Stimulated activated CD4-positive, alpha-beta T cell treated with anti-CD3 and anti-CD28 coated beads, Interleukin-4, amount 100 ng/mL, for 24 hours (primary cell): ENCODE measurements at regions not wholly inside any gene's neighbourhood (a gene's known extent, or its start where the extent isn't known, plus 50 kb on each side); places are given as distances from the start of the nearest gene placed in this dataset.

Experiments
- DNase-seq: peaks from one replicate; pipeline ENCODE4 v3.0.0-alpha.2; 2020

DNA sequence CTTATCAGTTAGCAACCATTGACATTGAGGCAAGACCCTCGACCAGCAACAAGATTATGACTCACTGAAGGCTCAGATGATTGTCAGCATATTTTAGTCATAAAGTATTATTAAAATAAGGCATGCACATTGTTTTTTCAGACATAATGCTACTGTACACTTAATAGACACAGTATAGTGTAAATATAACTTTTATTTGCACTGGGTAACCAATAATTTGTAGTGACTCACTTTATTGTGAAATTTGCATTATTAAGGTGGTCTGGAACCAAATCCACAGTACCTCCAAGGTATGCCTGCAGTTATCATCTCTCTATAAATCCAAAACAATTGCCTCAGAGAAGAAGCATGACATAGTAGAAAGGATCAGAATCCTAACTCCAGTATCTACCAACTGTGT is 330.1 kb upstream of the SMIM31 start:
- no peak for DNase-seq

DNA sequence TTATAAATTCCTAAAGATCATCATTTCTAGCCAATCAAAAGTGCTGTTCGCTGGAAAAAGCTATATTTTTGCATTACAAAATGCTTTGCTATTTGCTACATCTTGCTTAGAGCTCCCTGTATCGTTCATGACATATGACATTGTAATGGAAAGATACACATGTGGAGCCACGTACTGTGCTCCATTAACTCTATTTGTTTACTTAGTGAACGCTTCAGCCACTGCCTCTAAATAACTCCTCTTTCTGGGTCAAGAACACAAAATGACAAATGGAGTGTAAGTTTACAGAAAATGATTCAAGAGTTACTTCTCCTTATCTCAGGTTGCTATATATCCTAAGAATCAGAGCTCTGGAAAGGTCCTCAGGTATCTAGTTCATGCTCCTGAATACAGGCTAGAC is 329.1 kb upstream of the SMIM31 start:
- DNase-seq: no peak

DNA sequence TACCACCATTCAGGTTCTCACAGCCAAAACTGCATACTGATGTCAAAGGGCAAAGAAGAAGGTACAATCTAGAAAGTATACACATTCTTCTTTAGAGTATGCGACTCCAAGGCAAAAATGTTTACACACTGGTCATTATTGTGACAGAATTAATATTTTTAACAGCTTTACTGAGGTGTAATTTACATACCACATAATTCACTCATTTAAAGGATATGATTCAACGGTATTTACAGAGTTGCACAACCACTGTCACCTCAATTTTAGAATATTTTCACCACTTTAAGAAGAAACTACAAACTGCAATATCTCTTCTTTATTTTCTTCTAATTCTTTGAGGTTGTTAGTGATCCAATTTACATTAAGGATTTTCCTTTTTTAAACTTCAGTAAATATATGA is 325.4 kb upstream of the SMIM31 start:
- no peak for DNase-seq

DNA sequence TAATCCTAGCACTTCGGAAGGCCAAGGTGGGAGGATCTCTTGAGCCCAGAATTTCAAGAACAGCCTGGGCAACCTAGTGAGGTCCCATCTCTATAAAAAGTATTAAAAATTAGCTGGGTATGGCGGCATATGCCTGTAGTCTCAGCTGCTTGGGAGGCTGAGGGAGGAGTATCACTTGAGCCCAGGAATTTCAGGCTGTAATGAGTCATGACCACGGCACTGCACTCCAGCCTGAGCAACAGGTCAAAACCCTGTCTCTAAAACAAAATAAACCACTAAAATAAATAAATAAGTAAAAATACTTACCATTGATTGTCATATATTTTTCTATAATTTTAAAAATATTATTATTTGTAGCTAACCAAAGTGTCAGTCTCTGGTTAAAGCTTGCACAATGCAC is 315.6 kb upstream of the SMIM31 start:
- no peak for DNase-seq

DNA sequence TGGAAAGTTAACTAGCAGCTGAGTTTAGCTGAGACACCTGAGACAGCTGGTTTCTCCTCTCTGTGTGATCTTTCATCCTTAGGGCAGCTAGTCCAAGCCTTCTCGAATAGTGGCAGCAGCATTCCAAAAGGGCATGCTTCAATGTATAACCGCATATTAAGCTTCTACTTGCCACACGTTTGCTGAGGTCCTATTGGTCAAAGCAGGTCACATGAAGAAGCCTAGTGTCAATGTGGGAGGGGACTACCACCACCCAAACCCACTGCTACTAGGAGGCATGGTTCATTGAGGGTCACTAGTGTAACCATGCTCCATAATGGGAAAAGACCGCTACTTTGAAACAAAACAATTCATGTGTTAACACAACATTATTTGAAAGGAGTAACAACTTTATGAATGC is 314.9 kb upstream of the SMIM31 start:
- no peak for DNase-seq

DNA sequence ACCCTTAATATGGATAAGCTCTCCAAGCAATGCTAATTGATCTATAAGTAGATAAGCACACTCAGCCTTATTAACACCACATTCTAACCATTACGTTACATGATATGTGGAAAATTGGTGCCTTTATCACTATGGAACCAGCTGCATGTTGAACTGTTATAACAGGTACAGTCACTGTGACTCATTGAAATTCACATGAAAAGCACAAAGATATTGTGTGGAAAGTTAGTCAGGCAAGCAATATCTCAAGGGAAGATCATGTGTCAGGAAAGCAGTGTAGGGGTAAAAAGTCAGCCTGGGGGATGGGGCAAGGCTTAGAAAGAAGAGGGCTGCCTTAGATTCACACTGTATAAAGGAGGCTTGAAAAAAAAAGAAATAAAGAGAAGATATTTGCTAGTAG is 313.7 kb upstream of the SMIM31 start:
- no peak for DNase-seq

DNA sequence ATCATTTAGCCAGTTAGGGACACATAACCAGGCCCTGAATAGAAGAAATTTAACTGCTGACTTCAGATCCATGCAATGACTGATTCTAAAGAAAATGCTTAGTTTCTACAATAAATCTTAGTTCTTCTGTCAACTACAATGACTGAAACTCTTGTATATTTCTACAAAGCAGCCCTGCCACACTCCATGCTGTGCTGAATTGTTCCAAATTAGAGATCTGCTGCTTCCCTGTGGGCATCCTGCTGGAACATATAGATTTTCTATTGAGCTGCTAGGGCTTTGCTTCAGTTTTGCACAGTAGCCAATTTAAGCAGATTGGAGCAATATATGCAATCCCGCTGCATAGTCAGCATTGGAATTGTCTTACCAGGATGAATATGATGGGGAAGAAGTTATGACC is 312.8 kb upstream of the SMIM31 start:
- DNase-seq: no peak

DNA sequence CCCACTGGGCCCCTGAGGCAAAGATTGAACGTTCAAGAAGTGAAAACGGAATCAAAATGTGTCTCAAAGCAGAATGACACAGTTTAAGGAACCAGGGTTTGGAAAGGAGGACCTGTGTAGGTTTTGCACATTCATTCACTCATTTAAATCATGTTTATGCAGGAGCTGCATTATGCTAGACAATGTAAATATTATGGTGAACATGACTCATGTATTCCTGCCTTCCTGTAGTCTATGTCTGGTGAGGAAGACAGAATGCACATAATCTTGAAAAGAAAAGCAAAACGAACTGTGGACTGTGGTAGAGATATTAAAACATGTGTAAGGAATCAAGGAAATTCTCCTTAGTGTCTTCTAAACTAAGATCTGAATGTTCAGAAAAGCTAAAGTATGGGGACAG is 311.8 kb upstream of the SMIM31 start:
- no peak for DNase-seq

DNA sequence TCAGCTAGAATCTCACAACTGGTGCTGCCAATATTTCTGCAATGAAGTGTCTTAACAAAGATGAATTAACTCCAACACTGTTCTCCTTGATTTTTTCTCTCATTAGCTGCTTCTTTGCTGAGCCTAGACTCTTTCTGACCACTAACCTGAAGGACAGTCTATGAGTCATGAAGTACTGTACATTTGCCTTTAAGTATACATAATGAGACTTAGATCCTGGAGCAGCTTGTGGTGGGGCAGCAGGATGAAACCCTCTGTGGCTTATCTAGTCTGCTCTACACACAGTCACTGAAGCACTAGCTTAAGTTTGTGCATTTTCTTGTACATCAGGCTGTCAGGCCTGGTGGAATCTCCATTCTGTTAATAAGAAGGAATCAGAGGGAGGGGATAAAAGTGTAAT is 307.4 kb upstream of the SMIM31 start:
- no peak for DNase-seq

DNA sequence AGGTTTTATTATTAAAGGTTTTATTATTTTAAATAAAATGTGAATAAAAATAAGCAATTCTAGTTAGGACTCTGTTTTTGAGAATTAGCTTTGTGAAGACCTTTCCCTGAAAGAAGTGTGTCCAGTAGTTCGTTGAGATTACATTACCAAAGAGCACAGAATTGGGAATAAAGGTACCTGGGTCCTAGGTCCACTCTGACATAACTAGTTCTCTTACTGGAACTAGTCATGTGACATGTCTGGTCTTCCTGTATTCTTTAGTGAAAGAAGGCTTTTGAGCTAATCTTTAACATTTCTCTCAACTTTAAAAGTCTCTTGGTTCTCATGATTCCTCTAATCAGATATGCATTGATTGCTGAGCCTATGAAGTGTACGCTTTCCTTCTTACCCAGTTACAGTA is 292.0 kb upstream of the SMIM31 start:
- no peak for DNase-seq

DNA sequence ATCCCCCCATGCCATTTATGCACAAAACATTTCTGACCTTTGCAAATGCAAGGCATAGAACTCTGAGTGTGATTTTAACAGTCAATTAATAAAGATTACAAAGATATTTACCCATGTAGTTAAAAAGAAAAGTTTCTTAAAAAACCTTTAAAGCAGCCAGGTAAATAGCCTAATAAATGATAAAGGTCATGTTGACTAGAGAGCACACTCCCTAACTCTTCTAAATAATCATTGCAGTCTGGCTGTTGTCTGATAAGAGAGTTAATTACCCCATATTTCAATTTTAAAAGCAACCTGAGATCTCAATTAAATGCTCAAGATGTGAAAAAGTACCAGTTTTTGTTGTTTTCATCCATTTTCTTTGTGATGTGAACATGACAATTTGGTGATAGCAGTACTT is 291.5 kb upstream of the SMIM31 start:
- DNase-seq: no peak

DNA sequence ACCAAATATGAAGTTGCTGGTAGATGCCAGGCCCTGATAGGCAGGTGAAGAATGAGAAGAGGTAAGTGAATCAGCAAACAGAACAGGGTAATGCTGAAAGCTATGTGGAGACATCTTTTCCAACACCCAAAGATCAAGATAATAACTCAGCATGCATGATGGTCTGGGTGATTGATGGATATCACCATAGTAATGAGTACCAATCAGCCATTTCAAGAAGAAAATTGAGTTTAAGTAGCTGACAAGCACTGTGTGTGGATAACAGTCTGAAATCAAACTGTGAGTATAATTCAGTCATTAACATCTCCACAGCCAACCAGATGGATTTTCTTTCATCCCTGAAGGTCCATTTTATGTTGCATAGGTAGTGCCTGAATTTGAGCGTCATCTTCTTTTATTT is 289.6 kb upstream of the SMIM31 start:
- DNase-seq: no peak

DNA sequence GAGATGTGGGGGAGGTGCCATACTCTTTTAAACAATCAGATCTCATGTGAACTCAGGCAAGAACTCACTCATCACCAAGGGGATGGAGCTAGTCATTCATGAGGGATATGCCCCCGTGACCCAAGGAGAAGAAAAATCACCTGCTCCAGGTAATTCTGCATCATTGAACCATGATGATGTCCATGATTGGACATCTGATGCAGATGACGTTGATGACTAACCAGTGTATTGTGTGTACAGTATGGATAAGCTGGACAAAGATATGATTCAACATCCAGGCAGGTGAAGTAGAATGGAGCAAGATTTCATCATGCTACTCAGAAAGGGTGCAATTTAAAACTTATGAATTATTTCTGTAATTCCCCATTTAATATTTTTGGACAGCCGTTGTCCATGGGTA is 286.4 kb upstream of the SMIM31 start:
- no peak for DNase-seq

DNA sequence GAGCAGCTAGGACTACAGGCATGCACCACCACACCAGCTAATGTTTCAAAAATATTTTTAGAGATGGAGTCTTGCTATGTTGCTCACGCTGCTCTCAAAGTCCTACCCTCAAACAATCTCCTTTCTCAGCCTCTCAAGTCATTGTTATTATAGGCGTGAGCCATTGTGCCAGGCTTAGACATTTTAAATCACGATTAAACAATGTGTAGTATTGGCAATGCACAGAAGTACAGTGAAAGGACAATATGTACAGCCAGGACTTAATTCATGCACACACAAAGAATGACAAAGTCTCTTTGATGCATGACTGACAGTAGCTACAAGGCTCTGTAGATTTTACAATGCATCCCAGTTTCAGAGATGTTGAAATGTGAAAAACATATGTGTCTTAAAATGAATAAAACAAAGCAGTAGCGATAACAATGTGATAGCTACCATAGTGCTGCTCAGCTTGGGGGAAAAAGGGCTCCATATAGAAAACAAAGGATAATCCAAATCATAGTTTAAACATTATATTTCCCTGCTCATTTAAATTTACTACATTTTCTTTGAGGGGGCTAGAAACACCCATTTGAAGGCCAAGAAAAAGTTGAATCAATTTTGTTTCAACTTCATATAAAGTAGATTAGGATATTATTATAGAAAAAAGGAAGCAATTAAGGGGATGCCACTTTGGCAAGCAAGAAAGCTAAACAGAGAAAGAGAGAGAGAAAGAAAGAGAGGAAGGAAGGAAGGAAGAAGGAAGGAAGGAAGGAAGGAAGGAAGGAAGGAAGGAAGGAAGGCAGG is 272.4 kb upstream of the SMIM31 start:
- no peak for DNase-seq

DNA sequence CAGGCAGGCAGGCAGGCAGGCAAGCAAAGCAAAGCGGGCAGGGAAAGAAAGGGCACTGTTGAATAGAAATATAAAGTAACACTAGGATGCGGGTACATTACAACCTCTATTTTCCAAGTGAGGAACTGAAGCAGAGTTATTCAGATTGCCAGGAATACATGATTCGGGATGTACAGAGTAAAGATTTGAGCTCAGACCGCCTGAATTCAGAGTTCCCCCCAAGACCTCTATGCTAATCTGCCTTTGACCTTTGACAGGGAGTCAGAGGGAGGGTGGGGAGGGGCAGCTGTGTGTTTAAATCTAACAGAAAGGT is 271.9 kb upstream of the SMIM31 start:
- DNase-seq: no peak

DNA sequence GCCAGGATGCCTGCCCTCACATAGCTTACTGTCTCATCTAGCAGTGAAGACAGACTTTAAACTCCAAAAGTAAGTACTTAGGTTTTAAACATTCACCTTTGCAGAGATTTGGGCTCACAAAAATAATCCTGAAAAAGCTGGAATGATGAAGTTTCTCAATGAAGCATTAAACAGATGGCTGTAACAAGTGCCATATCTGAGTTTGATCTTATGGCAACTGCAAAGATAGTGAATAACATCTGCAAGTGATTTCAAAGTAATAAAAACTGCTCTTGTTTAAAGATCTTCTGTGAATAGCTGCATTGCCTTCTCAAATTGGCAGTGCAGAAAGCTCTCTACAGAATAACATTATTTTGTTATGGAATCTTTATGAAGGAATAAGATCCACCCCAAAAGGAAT is 271.2 kb upstream of the SMIM31 start:
- DNase-seq: no peak

DNA sequence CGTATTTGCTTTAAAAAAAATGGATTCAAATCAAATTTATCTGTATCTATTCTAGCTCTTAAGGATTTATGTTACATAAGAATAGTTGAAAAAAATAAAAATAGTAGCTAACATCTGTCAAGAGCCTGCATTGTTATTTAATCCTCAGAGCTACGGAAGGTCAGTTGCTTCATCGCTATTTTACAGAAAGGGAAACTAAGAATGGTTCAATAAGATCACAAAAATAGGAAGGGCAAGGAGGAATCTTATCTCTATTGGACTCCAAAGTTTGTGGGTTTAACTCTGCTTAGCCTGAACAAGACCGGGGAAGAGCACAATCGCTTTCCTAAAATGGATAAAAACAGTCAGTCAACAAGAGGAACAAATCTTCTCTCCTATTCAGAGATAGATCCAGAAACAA is 270.2 kb upstream of the SMIM31 start:
- DNase-seq: no peak

DNA sequence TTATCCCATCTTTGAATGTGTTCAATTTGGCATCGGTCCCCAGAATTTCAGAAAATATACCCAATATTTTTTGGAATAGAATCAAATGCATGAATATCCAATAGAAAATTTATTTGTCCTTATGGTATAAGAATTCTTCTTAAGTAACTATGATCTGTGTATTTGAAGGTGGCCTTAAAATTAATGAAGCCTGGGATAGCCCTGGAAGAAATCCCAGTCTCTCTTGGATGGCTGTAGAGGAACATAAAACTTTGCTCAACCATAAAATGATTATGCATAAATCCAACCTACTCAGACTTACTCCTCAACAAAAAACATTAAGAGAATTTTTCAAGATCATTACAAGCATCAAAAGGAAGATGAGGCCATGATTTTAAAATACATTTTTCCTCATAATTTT is 269.4 kb upstream of the SMIM31 start:
- DNase-seq: no peak

DNA sequence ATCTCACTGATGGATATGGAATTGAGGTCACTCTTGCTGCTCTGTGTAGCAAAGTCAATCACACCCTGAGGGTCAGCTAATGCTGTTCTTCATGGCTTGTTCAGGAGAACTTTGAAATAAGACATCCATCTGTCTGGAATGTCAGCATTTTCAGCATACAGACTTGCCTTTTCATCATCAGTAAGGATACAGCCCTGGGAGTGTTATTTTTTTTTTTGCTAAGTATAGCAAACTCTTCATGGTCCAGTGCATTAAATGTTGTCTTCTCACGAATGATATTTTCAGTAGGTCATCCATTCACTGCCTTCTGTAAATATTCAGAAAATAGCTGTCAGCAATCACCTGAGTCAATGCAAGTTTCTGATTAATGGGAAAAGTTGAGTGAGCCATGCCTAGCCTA is 268.8 kb upstream of the SMIM31 start:
- no peak for DNase-seq

DNA sequence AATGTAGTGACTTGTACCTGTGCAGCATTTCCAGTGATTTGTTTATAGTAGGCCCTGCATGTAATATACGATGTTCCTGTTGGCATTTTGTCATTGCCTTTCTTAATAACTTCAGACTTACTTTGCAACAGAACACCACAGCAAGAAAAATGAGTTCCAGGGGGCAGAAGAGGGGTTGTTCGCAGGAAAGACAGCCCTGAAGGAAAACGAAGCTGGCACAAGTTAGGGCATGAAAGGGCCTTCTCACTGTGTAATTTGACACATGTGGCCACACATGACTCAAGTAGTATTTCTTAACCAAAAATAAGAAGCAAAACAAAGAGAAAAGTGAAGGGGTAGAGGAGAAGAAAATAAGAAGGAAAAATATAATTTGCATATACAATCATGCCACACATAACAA is 265.8 kb upstream of the SMIM31 start:
- no peak for DNase-seq

DNA sequence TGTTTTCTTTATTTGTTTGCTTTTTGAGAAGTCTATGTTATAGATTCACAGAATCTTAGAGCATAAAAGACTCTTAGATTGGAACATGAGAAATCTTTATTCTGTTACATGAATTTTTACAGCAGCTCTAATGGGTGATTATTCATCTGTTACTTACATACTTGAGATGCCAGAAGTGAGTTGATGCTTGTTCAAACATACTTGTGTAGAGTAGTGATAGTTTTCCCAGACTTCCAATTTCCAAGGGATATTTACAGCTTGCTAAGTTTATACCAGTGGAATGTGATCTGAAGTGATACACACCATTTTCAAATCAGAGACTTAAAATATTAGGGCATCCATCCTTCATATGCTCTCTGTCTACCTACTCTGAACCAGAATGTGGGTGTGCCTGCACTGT is 252.9 kb upstream of the SMIM31 start:
- DNase-seq: no peak

DNA sequence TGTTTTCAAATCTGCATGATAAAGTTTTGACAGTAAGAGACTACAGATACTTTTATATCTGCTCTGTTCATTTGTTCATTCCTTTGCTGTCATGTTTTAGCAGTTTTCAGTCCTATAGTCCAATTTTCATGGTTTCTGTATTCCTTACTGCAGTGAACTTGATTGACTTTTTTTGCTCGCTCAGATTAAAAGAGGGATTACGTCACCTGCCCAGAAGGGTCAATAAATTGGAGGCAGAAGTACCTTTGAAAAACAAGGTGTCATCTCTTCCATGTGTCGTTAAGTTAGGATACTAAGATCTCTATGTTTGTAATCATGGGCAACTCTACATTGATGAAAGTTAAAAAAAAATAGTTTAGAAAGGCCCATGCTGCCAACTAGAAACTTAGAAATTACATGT is 250.1 kb upstream of the SMIM31 start:
- no peak for DNase-seq

DNA sequence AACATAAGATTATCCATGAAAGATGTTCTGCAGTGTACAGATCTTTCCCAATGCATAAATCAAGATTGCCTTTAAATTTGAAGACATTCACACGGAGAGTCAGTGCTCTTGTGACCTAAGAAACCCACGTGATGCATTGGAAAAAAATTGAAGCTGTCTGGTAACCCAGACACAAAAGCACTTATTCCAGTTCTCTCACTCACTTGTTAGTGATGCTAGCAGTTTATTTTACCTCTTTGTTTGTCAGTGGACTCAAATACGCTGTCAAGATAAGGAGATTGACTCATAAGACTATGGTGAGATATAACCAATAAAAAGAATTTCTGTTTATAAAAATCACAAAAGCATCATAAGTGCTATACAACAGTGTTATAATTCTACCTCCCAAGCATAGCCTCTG is 245.8 kb upstream of the SMIM31 start:
- DNase-seq: no peak

DNA sequence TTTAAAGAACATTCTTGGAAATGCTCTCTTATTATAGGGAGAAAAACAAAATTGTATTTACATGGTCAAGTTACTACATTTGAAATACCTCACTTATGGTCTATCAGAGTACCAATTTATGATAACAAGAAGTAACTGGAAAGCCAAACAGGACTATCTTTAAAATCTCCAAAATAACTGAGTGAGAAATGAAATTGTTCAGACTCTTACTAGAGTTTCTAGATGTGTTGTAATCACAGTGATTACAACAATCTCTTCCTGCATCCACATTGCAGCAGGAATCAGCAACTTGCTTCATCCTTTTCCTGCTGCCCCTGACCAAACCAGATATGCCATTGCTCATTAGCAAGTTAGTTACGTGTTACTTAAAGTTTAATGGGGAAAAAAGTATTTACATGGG is 245.2 kb upstream of the SMIM31 start:
- DNase-seq: no peak

DNA sequence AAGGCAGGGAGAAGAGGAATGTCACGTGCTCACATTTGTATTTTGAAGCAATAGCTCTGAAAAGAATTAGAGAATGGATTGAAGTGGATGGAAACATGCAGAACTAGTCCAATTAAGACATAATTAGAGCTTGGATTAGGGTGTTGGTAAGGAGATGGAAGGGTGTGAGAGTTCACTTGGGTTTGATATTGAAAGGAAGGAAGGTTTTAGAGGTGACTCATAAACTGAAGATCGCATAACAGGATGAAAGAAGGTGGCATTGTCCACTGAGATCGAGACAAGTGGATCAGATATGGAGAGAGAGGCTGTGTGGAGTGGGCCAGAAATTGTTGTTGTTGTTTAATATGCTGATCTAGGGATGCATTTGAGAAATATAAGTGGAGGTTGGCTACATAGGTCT is 244.0 kb upstream of the SMIM31 start:
- DNase-seq: no peak

DNA sequence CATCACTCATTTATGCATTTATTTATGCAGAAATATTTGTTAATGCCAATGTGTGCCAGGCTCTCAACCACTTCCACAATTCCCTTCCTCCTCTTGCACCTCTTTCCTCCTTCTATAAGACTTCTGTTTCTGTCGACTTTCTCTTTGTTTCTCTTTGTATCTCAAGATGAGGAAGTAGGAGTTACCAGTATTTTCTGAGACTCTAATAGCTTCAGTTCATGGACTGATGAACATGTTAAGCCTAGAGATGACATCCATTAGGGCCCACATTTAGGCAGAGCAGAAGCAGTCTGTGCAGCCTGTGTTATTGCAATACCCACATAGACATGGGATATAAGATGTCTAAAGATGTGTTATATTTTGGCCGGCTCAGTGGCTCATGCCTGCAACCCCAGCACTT is 241.8 kb upstream of the SMIM31 start:
- DNase-seq: no peak
